Astrocyte (in vitro differentiated cells and primary cell): ENCODE measurements at regions not wholly inside any gene's neighbourhood (a gene's known extent, or its start where the extent isn't known, plus 50 kb on each side); places are given as distances from the start of the nearest gene placed in this dataset.

Experiments
- DNase-seq: peaks from one replicate; pipeline ENCODE4 v3.0.0-alpha.2; 2010; ENCODE audit warnings: low read depth
- FAIRE-seq: peaks from 2 replicates; lab custom pipeline; 2011; peaks lifted over from hg19 to GRCh38; lab: Jason Lieb, UNC
- H2AFZ ChIP-seq: 2 replicates; pipeline ENCODE4 v1.6.0; 2012; ENCODE audit warnings: low read depth, low read length, inconsistent platforms
- H3K27ac ChIP-seq: 2 replicates; pipeline ENCODE4 v1.5.1; 2011; ENCODE audit warnings: low read depth, low read length, inconsistent platforms
- H3K27me3 ChIP-seq: 2 replicates; pipeline ENCODE4 v1.6.0; 2011; ENCODE audit warnings: low read length, inconsistent platforms; ENCODE audit not compliant: insufficient read depth
- H3K36me3 ChIP-seq: 2 replicates; pipeline ENCODE4 v1.5.1; 2011; ENCODE audit warnings: low read length, inconsistent platforms; ENCODE audit not compliant: insufficient read depth
- H3K4me1 ChIP-seq: 2 replicates; pipeline ENCODE4 v1.5.1; 2011; ENCODE audit warnings: low read length, inconsistent platforms; ENCODE audit not compliant: insufficient read depth
- H3K4me2 ChIP-seq: 2 replicates; pipeline ENCODE4 v1.6.0; 2012; ENCODE audit warnings: low read length, inconsistent platforms
- H3K4me3 ChIP-seq: 2 replicates; pipeline ENCODE4 v1.5.1; 2011; ENCODE audit warnings: low read depth, mild to moderate bottlenecking, low read length, inconsistent platforms; ENCODE audit not compliant: insufficient read depth
- H3K79me2 ChIP-seq: 2 replicates; pipeline ENCODE4 v1.6.0; 2012; ENCODE audit warnings: mild to moderate bottlenecking, low read length, inconsistent platforms; ENCODE audit not compliant: insufficient read depth
- H3K9ac ChIP-seq: 2 replicates; pipeline ENCODE4 v1.6.0; 2012; ENCODE audit warnings: mild to moderate bottlenecking, low read length, inconsistent platforms
- H3K9me3 ChIP-seq: 2 replicates; pipeline ENCODE4 v1.5.1; 2012; ENCODE audit warnings: low read depth, mild to moderate bottlenecking, low read length, inconsistent platforms; ENCODE audit not compliant: insufficient read depth
- H4K20me1 ChIP-seq: 2 replicates; pipeline ENCODE4 v1.6.0; 2012; ENCODE audit warnings: low read length, inconsistent platforms; ENCODE audit not compliant: insufficient read depth
- H3K27ac Mint-ChIP-seq: one replicate; pipeline ENCODE4 v1.8.0; 2021; ENCODE audit warnings: mild to moderate bottlenecking, mixed read lengths; ENCODE audit not compliant: unreplicated experiment
- H3K27me3 Mint-ChIP-seq: one replicate; pipeline ENCODE4 v1.8.0; 2021; ENCODE audit warnings: low read depth, mixed read lengths; ENCODE audit not compliant: unreplicated experiment
- H3K36me3 Mint-ChIP-seq: one replicate; pipeline ENCODE4 v1.8.0; 2021; ENCODE audit warnings: low read depth, mixed read lengths; ENCODE audit not compliant: unreplicated experiment
- H3K4me1 Mint-ChIP-seq: one replicate; pipeline ENCODE4 v1.8.0; 2021; ENCODE audit warnings: low read depth, mixed read lengths; ENCODE audit not compliant: unreplicated experiment
- H3K4me3 Mint-ChIP-seq: one replicate; pipeline ENCODE4 v1.8.0; 2021; ENCODE audit warnings: mild to moderate bottlenecking, moderate library complexity, mixed read lengths; ENCODE audit not compliant: unreplicated experiment
- H3K9me3 Mint-ChIP-seq: one replicate; pipeline ENCODE4 v1.8.0; 2021; ENCODE audit warnings: mild to moderate bottlenecking, mixed read lengths; ENCODE audit not compliant: unreplicated experiment
- EZH2 ChIP-seq: IDR thresholded peaks from 2 replicates; pipeline ENCODE4 v1.6.1; 2012; ENCODE audit warnings: mild to moderate bottlenecking, low read length, inconsistent platforms; ENCODE audit not compliant: insufficient read depth
- TF ChIP-seq, protein P1 (sequence below): IDR thresholded peaks from 2 replicates; pipeline ENCODE4 v1.5.1; 2011; ENCODE audit warnings: low read depth, mild to moderate bottlenecking, inconsistent platforms, low read length, moderate library complexity; ENCODE audit not compliant: insufficient read depth

DNA sequence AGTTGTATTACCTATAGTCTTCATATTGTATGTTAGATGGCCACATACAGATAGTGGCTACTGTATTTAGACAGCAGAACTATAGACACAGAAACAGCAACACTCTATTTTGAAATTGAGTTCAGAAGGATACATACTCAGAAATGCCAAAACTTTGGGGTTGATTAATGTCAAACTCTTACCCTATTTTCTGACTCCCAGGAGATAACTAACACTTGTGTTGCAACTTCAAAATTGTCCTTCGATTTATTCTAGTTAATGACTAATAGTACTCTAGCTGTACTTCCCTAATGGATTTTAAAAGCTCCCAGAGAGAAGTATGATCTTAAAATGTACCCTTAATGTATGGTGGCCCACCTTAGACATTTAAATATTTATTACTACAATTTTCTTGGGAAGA is 229.9 kb upstream of the UGT8 start:
- no peaks in the 10 kb centered on the region for H3K79me2 ChIP-seq
- no peaks in the 10 kb centered on the region for H3K9me3 ChIP-seq
- peaks cover 26% of the 10 kb centered on the region for H3K4me1 Mint-ChIP-seq
- no peaks in the 10 kb centered on the region for H3K27me3 ChIP-seq
- no peak overlapping the region for H2AFZ ChIP-seq
- H3K27ac ChIP-seq: no peak overlapping the region
- FAIRE-seq: no peak
- no peaks in the 10 kb centered on the region for H3K36me3 ChIP-seq
- H3K4me3 ChIP-seq: no peak overlapping the region
- no peak for DNase-seq
- no peaks in the 10 kb centered on the region for H3K27me3 Mint-ChIP-seq
- peaks cover 14% of the 10 kb centered on the region for H3K4me1 ChIP-seq
- no peak overlapping the region for H3K4me2 ChIP-seq
- H3K4me3 Mint-ChIP-seq: no peak overlapping the region
- H3K9me3 Mint-ChIP-seq: no peaks in the 10 kb centered on the region
- TF ChIP-seq EZH2: no peak
- TF ChIP-seq, protein P1, sequence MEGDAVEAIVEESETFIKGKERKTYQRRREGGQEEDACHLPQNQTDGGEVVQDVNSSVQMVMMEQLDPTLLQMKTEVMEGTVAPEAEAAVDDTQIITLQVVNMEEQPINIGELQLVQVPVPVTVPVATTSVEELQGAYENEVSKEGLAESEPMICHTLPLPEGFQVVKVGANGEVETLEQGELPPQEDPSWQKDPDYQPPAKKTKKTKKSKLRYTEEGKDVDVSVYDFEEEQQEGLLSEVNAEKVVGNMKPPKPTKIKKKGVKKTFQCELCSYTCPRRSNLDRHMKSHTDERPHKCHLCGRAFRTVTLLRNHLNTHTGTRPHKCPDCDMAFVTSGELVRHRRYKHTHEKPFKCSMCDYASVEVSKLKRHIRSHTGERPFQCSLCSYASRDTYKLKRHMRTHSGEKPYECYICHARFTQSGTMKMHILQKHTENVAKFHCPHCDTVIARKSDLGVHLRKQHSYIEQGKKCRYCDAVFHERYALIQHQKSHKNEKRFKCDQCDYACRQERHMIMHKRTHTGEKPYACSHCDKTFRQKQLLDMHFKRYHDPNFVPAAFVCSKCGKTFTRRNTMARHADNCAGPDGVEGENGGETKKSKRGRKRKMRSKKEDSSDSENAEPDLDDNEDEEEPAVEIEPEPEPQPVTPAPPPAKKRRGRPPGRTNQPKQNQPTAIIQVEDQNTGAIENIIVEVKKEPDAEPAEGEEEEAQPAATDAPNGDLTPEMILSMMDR: no peak
- no peaks in the 10 kb centered on the region for H4K20me1 ChIP-seq
- no peaks in the 10 kb centered on the region for H3K36me3 Mint-ChIP-seq
- H3K27ac Mint-ChIP-seq: no peak overlapping the region
- H3K9ac ChIP-seq: no peak overlapping the region

DNA sequence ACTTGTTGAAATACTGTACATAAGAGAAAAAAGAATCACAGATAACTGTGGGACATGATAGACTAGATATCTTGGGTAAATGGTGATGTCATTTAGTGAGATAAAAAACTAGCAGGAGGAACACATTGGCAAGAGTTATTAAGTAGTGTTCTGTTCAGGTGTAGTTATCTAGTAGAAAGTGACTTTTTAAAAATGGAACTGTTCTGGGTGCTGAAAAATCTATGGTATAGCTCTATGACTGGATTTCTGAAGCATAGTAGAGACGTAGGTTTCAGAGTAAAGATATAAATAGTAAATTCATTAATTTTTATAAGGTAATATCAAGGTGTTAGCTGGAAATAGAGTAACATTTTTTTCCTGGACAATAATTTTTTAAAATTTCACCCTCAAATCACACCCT is 225.1 kb upstream of the UGT8 start:
- Mint-ChIP-seq H3K27ac (no peak overlapping the region), H3K9me3 (no peaks in the 10 kb centered on the region), H3K4me3 (no peak overlapping the region), H3K36me3 (no peaks in the 10 kb centered on the region), H3K4me1 (peaks cover 2% of the 10 kb centered on the region), H3K27me3 (no peaks in the 10 kb centered on the region)
- FAIRE-seq (no peak), DNase-seq (no peak)
- Histone ChIP-seq H4K20me1 (no peaks in the 10 kb centered on the region), H3K4me3 (no peak overlapping the region), H3K36me3 (no peaks in the 10 kb centered on the region), H3K4me2 (no peak overlapping the region), H3K27me3 (no peaks in the 10 kb centered on the region), H3K79me2 (no peaks in the 10 kb centered on the region), H3K9ac (no peak overlapping the region), H3K4me1 (no peaks in the 10 kb centered on the region), H2AFZ (no peak overlapping the region), H3K27ac (no peak overlapping the region), H3K9me3 (no peaks in the 10 kb centered on the region)
- TF ChIP-seq, protein P1: no peak
- no peak for TF ChIP-seq EZH2

DNA sequence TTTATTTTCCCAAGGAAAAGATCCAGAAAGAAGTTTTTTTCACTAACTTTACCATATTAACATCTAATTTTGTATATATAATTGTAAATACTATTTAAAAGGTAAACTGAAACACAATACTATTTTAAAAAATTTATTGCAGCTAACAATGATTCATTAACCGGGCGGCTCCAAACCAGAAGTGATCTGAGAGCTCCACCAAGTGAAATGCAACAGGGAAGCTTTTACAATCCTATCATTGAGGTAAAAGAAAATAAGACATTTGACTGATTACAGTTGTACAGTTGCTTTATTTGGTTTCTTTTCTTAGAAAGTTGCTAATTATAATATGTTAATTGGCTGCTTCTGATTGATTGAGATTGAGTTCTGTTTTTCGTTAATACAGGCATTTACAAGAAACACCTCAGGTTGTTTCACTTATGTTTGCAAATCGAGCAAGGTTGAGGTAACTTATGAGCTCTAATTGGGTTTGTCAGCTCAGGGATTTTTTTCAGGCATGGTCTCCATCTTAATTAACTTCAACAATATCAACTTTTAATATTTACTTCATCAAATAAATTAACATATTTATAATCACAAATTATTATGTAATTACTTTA is 220.2 kb upstream of the UGT8 start:
- no peak for TF ChIP-seq EZH2
- TF ChIP-seq, protein P1: peak; percentile 72
- H3K4me1 ChIP-seq: peaks cover 6% of the 10 kb centered on the region
- H3K27ac ChIP-seq: no peak overlapping the region
- Mint-ChIP-seq H3K27me3 (no peaks in the 10 kb centered on the region), H3K4me3 (no peak overlapping the region), H3K4me1 (peaks cover 7% of the 10 kb centered on the region), H3K9me3 (no peaks in the 10 kb centered on the region), H3K27ac (no peak overlapping the region), H3K36me3 (no peaks in the 10 kb centered on the region)
- H3K27me3 ChIP-seq: no peaks in the 10 kb centered on the region
- no peaks in the 10 kb centered on the region for H4K20me1 ChIP-seq
- no peak overlapping the region for H2AFZ ChIP-seq
- H3K9ac ChIP-seq: no peak overlapping the region
- no peak overlapping the region for H3K4me2 ChIP-seq
- no peak for FAIRE-seq
- no peaks in the 10 kb centered on the region for H3K9me3 ChIP-seq
- no peaks in the 10 kb centered on the region for H3K79me2 ChIP-seq
- H3K4me3 ChIP-seq: no peak overlapping the region
- no peaks in the 10 kb centered on the region for H3K36me3 ChIP-seq
- peak; percentile 34 for DNase-seq
